Upper lobe of left lung (tissue), 6 donors: ENCODE measurements at regions not wholly inside any gene's neighbourhood (a gene's known extent, or its start where the extent isn't known, plus 50 kb on each side); places are given as distances from the start of the nearest gene placed in this dataset.

Experiments
- ATAC-seq, 2 donors: fragments of 200-7000 bp; cut with Tn5 transposase; one replicate each; pipeline ENCODE4 v1.9.1; 2022; ENCODE audit warnings: mild to moderate bottlenecking in 2 of 2, moderate library complexity in 2 of 2; ENCODE audit not compliant: low FRiP score in 2 of 2
- DNase-seq, 2 donors: peaks; one replicate each; pipeline ENCODE4 v3.0.0-alpha.2; 2019 to 2020
- H3K27ac ChIP-seq, 4 donors: fragments of 200-600 bp; sonication (generic); one replicate each; pipeline ENCODE4 v1.5.1; 2016 to 2019
- H3K27me3 ChIP-seq, 4 donors: fragments of 200-600 bp; sonication (generic); one replicate each; pipeline ENCODE4 v1.5.1; 2017 to 2019
- H3K36me3 ChIP-seq, 4 donors: fragments of 200-600 bp; sonication (generic); one replicate each; pipeline ENCODE4 v1.5.1; 2016 to 2019
- H3K4me1 ChIP-seq, 4 donors: fragments of 200-600 bp; sonication (generic); one replicate each; pipeline ENCODE4 v1.5.1; 2018 to 2019
- H3K4me3 ChIP-seq, 4 donors: fragments of 200-600 bp; sonication (generic); one replicate each; pipeline ENCODE4 v1.5.1; 2017 to 2019; ENCODE audit warnings: mild to moderate bottlenecking in 2 of 4, moderate library complexity in 1 of 4
- H3K9me3 ChIP-seq, 4 donors: fragments of 200-600 bp; sonication (generic); one replicate each; pipeline ENCODE4 v1.5.1; 2018 to 2019
- CTCF ChIP-seq, 6 experiments: fragments of 450-650 bp in 4 of 6; fragments of 200-600 bp in 2 of 6; sonication (generic) in 2 of 6; IDR thresholded peaks; one replicate each; pipeline ENCODE4 v1.5.1; 2016 to 2019; ENCODE audit warnings: antibody characterized with exemption in 6 of 6
- EP300 ChIP-seq, 4 donors: sonication (generic); formaldehyde crosslinking; IDR thresholded peaks; one replicate each; pipeline ENCODE4 v1.5.1; 2017; ENCODE audit warnings: antibody characterized with exemption in 4 of 4, control low read depth in 2 of 4
- POLR2A ChIP-seq, 4 donors: fragments of 450-650 bp; IDR thresholded peaks; one replicate each; pipeline ENCODE4 v1.5.1; 2016 to 2017; ENCODE audit warnings: antibody characterized with exemption in 4 of 4, mild to moderate bottlenecking in 2 of 4
- POLR2AphosphoS5 ChIP-seq, 2 donors: sonication (generic); formaldehyde crosslinking; IDR thresholded peaks; one replicate each; pipeline ENCODE4 v1.5.1; 2017; ENCODE audit warnings: antibody characterized with exemption in 2 of 2
- WGBS, 2 donors: methylation state at CpG; one replicate each; pipeline ENCODE4 v1.1.5; 2017 to 2018; 5-methylcytosine and 5-hydroxymethylcytosine counted together
- donor health status: DM: no; HTN: no; CAD: no; lungs with moderate emphysema.
- donor health status: DM: no; HTN: yes; CAD: no; lungs with severe emphysema.

GRCh38 chr16:86722970-86723369 lies 144.6 kb downstream of the FOXL1 start:
- DNase-seq = no peak
- H3K36me3 ChIP-seq = no peaks in the 10 kb centered on the region
- no peak overlapping the region for H3K4me3 ChIP-seq
- no peaks in the 10 kb centered on the region for H3K27me3 ChIP-seq
- 70 to 80% methylated on average over 5 of the region's 5 CpGs for WGBS, 2 donors
- ATAC-seq = no peak
- TF ChIP-seq POLR2A (IDR thresholded peaks at IDR 0.05) (no peak), POLR2AphosphoS5 (IDR thresholded peaks at IDR 0.05) (no peak), CTCF (IDR thresholded peaks at IDR 0.05) (no peak), EP300 (IDR thresholded peaks at IDR 0.05) (no peak)
- no peaks in the 10 kb centered on the region for H3K9me3 ChIP-seq
- peaks cover 0 to 3% (median 0%) of the 10 kb centered on the region in 4 donors for H3K4me1 ChIP-seq
- no peak overlapping the region for H3K27ac ChIP-seq

GRCh38 chr16:86723689-86724088 lies 145.3 kb downstream of the FOXL1 start:
- WGBS, 2 donors = 78 to 86% methylated on average over 10 of the region's 10 CpGs
- ATAC-seq (no peak), DNase-seq (no peak)
- TF ChIP-seq POLR2AphosphoS5 (IDR thresholded peaks at IDR 0.05) (no peak), POLR2A (IDR thresholded peaks at IDR 0.05) (no peak), CTCF (IDR thresholded peaks at IDR 0.05) (no peak), EP300 (IDR thresholded peaks at IDR 0.05) (no peak)
- no peak overlapping the region for H3K27ac ChIP-seq
- H3K4me3 ChIP-seq = no peak overlapping the region
- no peaks in the 10 kb centered on the region for H3K36me3 ChIP-seq
- H3K4me1 ChIP-seq = peaks cover 0 to 3% (median 0%) of the 10 kb centered on the region in 4 donors
- no peaks in the 10 kb centered on the region for H3K27me3 ChIP-seq
- H3K9me3 ChIP-seq = no peaks in the 10 kb centered on the region

- Histone ChIP-seq H3K4me3 (no peak overlapping the region), H3K27ac (no peak overlapping the region), H3K4me1 (peaks cover 0 to 3% (median 0%) of the 10 kb centered on the region in 4 donors), H3K36me3 (no peaks in the 10 kb centered on the region), H3K27me3 (no peaks in the 10 kb centered on the region), H3K9me3 (no peaks in the 10 kb centered on the region)
- TF ChIP-seq CTCF (IDR thresholded peaks at IDR 0.05) = no peak
- TF ChIP-seq POLR2A (IDR thresholded peaks at IDR 0.05) = no peak
- TF ChIP-seq EP300 (IDR thresholded peaks at IDR 0.05) = no peak
- no peak for TF ChIP-seq POLR2AphosphoS5 (IDR thresholded peaks at IDR 0.05)
- no peak for ATAC-seq
- 67% methylated on average over 10 of the region's 10 CpGs for WGBS, 2 donors
- no peak for DNase-seq
Observed at GRCh38 chr16:86725401-86725800, 147.1 kb downstream of the FOXL1 start.

- 52 to 65% methylated on average over 5 of the region's 5 CpGs for whole genome bisulfite sequencing, 2 donors
- Histone ChIP-seq H3K27ac (no peak overlapping the region), H3K36me3 (no peaks in the 10 kb centered on the region), H3K4me1 (peaks cover 0 to 3% (median 0%) of the 10 kb centered on the region in 4 donors), H3K4me3 (no peak overlapping the region), H3K27me3 (no peaks in the 10 kb centered on the region), H3K9me3 (no peaks in the 10 kb centered on the region)
- TF ChIP-seq CTCF (IDR thresholded peaks at IDR 0.05) = no peak
- no peak for TF ChIP-seq EP300 (IDR thresholded peaks at IDR 0.05)
- no peak for TF ChIP-seq POLR2AphosphoS5 (IDR thresholded peaks at IDR 0.05)
- no peak for TF ChIP-seq POLR2A (IDR thresholded peaks at IDR 0.05)
- DNase-seq (no peak), ATAC-seq (no peak)
Observed at GRCh38 chr16:86726340-86726739, 148.0 kb downstream of the FOXL1 start.

GRCh38 chr16:86727131-86727530 lies 148.8 kb downstream of the FOXL1 start:
- Histone ChIP-seq H3K4me3 (no peak overlapping the region), H3K27me3 (no peaks in the 10 kb centered on the region), H3K27ac (no peak overlapping the region), H3K36me3 (no peaks in the 10 kb centered on the region), H3K9me3 (no peaks in the 10 kb centered on the region), H3K4me1 (peaks cover 0 to 3% (median 0%) of the 10 kb centered on the region in 4 donors)
- TF ChIP-seq CTCF (IDR thresholded peaks at IDR 0.05) = no peak
- no peak for ATAC-seq
- 69 to 74% methylated on average over 7 of the region's 7 CpGs for WGBS, 2 donors
- DNase-seq = no peak
